GM23338 (cell line): ENCODE measurements at regions not wholly inside any gene's neighbourhood (a gene's known extent, or its start where the extent isn't known, plus 50 kb on each side); places are given as distances from the start of the nearest gene placed in this dataset.

Experiments used
- ATAC-seq: fragments of 200-7000 bp; cut with Tn5 transposase; 3 replicates; pipeline ENCODE4 v1.9.1; 2020
- DNase-seq: peaks from one replicate; pipeline ENCODE4 v3.0.0-alpha.2; 2015; ENCODE audit warnings: low spot score
- H2AFZ ChIP-seq: fragments of 200-600 bp; sonication (generic); 2 replicates; pipeline ENCODE4 v1.8.0; 2016; ENCODE audit warnings: antibody characterized with exemption, mild to moderate bottlenecking, moderate library complexity
- H3F3A ChIP-seq: fragments of 200-600 bp; sonication (generic); replicated peaks from 2 replicates; pipeline ENCODE4 v1.8.0; 2017; ENCODE audit warnings: antibody characterized with exemption, mixed run types, low read depth
- H3K27ac ChIP-seq: fragments of 200-600 bp; sonication (generic); 2 replicates; pipeline ENCODE4 v1.6.1; 2016; ENCODE audit warnings: low read depth
- H3K27me3 ChIP-seq: fragments of 200-600 bp; sonication (generic); 2 replicates; pipeline ENCODE4 v1.8.0; 2016; ENCODE audit warnings: mild to moderate bottlenecking, mixed run types, moderate library complexity; ENCODE audit not compliant: insufficient read depth
- H3K36me3 ChIP-seq: fragments of 200-600 bp; sonication (generic); 2 replicates; pipeline ENCODE4 v1.8.0; 2016; ENCODE audit warnings: mild to moderate bottlenecking; ENCODE audit not compliant: insufficient read depth
- H3K4me1 ChIP-seq: fragments of 200-600 bp; sonication (generic); 2 replicates; pipeline ENCODE4 v1.8.0; 2016; ENCODE audit warnings: mild to moderate bottlenecking, moderate library complexity; ENCODE audit not compliant: insufficient read depth
- H3K4me2 ChIP-seq: fragments of 200-600 bp; sonication (generic); 2 replicates; pipeline ENCODE4 v1.7.1; 2017; ENCODE audit warnings: mixed run types
- H3K4me3 ChIP-seq: fragments of 200-600 bp; sonication (generic); 2 replicates; pipeline ENCODE4 v1.6.1; 2016; ENCODE audit warnings: mixed run types
- H3K79me2 ChIP-seq: fragments of 200-600 bp; sonication (generic); replicated peaks from 2 replicates; pipeline ENCODE4 v1.8.0; 2017; ENCODE audit warnings: mild to moderate bottlenecking; ENCODE audit not compliant: insufficient read depth
- H3K9me2 ChIP-seq: fragments of 200-600 bp; sonication (generic); 2 replicates; pipeline ENCODE4 v1.8.0; 2017; ENCODE audit not compliant: insufficient read depth
- H4K20me1 ChIP-seq: fragments of 200-600 bp; sonication (generic); replicated peaks from 2 replicates; pipeline ENCODE4 v1.8.0; 2017; ENCODE audit warnings: mild to moderate bottlenecking; ENCODE audit not compliant: insufficient read depth
- H3K27ac Mint-ChIP-seq: 2 replicates; pipeline ENCODE4 v1.8.0; 2020; ENCODE audit warnings: inconsistent platforms, mild to moderate bottlenecking, moderate library complexity, mixed read lengths
- H3K27me3 Mint-ChIP-seq: 3 replicates; pipeline ENCODE4 v1.8.0; 2022; ENCODE audit warnings: low read depth, mild to moderate bottlenecking, moderate library complexity, mixed read lengths, inconsistent platforms; ENCODE audit not compliant: insufficient read depth, poor library complexity
- H3K36me3 Mint-ChIP-seq: 3 replicates; pipeline ENCODE4 v1.8.0; 2021; ENCODE audit warnings: low read depth, mild to moderate bottlenecking, inconsistent platforms, moderate library complexity, mixed read lengths
- H3K4me1 Mint-ChIP-seq: 3 replicates; pipeline ENCODE4 v1.8.0; 2020; ENCODE audit warnings: mild to moderate bottlenecking, inconsistent platforms, mixed read lengths
- H3K4me3 Mint-ChIP-seq: 3 replicates; pipeline ENCODE4 v1.8.0; 2021; ENCODE audit warnings: moderate library complexity, mild to moderate bottlenecking, inconsistent platforms, mixed read lengths
- H3K9me3 Mint-ChIP-seq: 3 replicates; pipeline ENCODE4 v1.8.0; 2020; ENCODE audit warnings: moderate library complexity, mild to moderate bottlenecking, inconsistent platforms, mixed read lengths
- EZH2 ChIP-seq: fragments of 200-600 bp; sonication (generic); IDR thresholded peaks from one replicate; pipeline ENCODE4 v1.8.0; 2017; ENCODE audit warnings: antibody characterized with exemption, mild to moderate bottlenecking, low read depth; ENCODE audit not compliant: unreplicated experiment
- EZH2phosphoT487 ChIP-seq: fragments of 200-600 bp; sonication (generic); IDR thresholded peaks from one replicate; pipeline ENCODE4 v1.8.1; 2018; ENCODE audit warnings: antibody characterized with exemption; ENCODE audit not compliant: unreplicated experiment
- JUNB ChIP-seq: IDR thresholded peaks from one replicate; pipeline ENCODE4 v1.6.1; 2016; ENCODE audit warnings: antibody characterized with exemption; ENCODE audit not compliant: unreplicated experiment
- NANOG ChIP-seq: IDR thresholded peaks from 2 replicates; pipeline ENCODE4 v1.6.1; 2016; ENCODE audit warnings: antibody characterized with exemption, borderline replicate concordance
- POLR2AphosphoS5 ChIP-seq: IDR thresholded peaks from 2 replicates; pipeline ENCODE4 v1.6.1; 2016; ENCODE audit warnings: antibody characterized with exemption, low read depth
- STAT1 ChIP-seq: IDR thresholded peaks from one replicate; pipeline ENCODE4 v1.6.1; 2016; ENCODE audit warnings: antibody characterized with exemption; ENCODE audit not compliant: unreplicated experiment
- ZNF114 ChIP-seq: fragments of 250-450 bp; sonication (Bioruptor Pico); IDR thresholded peaks from 2 replicates; pipeline ENCODE4 v1.5.0; 2020; ENCODE audit warnings: mild to moderate bottlenecking, moderate library complexity
- ZNF331 ChIP-seq: fragments of 250-450 bp; sonication (Bioruptor Pico); IDR thresholded peaks from 2 replicates; pipeline ENCODE4 v1.5.0; 2020; ENCODE audit warnings: low read depth, mild to moderate bottlenecking, moderate library complexity
- ZNF462 ChIP-seq: fragments of 250-450 bp; sonication (Bioruptor Pico); IDR thresholded peaks from 2 replicates; pipeline ENCODE4 v1.5.0; 2020; ENCODE audit warnings: mild to moderate bottlenecking, moderate library complexity
- TF ChIP-seq, protein P1 (sequence below): IDR thresholded peaks from one replicate; pipeline ENCODE4 v1.6.1; 2018; ENCODE audit warnings: antibody characterized with exemption; ENCODE audit not compliant: unreplicated experiment

- H3K36me3 Mint-ChIP-seq = no peaks in the 10 kb centered on the region
- H3K4me1 Mint-ChIP-seq = peaks cover 2% of the 10 kb centered on the region; the same call in 1 of the 3 replicates
- no peaks in the 10 kb centered on the region for H3K9me2 ChIP-seq
- H3K27ac Mint-ChIP-seq = no peak overlapping the region
- TF ChIP-seq EZH2 (no peak), NANOG (no peak), ZNF331 (CRISPR knock-in tag) (no peak), JUNB (no peak), EZH2phosphoT487 (no peak), ZNF114 (CRISPR knock-in tag) (no peak), ZNF462 (CRISPR knock-in tag) (no peak), POLR2AphosphoS5 (no peak), STAT1 (no peak)
- TF ChIP-seq, protein P1, sequence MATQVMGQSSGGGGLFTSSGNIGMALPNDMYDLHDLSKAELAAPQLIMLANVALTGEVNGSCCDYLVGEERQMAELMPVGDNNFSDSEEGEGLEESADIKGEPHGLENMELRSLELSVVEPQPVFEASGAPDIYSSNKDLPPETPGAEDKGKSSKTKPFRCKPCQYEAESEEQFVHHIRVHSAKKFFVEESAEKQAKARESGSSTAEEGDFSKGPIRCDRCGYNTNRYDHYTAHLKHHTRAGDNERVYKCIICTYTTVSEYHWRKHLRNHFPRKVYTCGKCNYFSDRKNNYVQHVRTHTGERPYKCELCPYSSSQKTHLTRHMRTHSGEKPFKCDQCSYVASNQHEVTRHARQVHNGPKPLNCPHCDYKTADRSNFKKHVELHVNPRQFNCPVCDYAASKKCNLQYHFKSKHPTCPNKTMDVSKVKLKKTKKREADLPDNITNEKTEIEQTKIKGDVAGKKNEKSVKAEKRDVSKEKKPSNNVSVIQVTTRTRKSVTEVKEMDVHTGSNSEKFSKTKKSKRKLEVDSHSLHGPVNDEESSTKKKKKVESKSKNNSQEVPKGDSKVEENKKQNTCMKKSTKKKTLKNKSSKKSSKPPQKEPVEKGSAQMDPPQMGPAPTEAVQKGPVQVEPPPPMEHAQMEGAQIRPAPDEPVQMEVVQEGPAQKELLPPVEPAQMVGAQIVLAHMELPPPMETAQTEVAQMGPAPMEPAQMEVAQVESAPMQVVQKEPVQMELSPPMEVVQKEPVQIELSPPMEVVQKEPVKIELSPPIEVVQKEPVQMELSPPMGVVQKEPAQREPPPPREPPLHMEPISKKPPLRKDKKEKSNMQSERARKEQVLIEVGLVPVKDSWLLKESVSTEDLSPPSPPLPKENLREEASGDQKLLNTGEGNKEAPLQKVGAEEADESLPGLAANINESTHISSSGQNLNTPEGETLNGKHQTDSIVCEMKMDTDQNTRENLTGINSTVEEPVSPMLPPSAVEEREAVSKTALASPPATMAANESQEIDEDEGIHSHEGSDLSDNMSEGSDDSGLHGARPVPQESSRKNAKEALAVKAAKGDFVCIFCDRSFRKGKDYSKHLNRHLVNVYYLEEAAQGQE = no peak
- H4K20me1 ChIP-seq = no peaks in the 10 kb centered on the region
- no peaks in the 10 kb centered on the region for H3K36me3 ChIP-seq
- no peaks in the 10 kb centered on the region for H3K9me3 Mint-ChIP-seq
- H3K4me1 ChIP-seq = no peaks in the 10 kb centered on the region
- no peak overlapping the region for H3K27ac ChIP-seq
- H3K27me3 Mint-ChIP-seq = peaks cover 2% of the 10 kb centered on the region
- no peak for DNase-seq
- no peak for ATAC-seq
- H2AFZ ChIP-seq = no peak overlapping the region
- H3K27me3 ChIP-seq = no peaks in the 10 kb centered on the region
- H3K4me2 ChIP-seq = no peak overlapping the region
- no peaks in the 10 kb centered on the region for H3F3A ChIP-seq
- H3K79me2 ChIP-seq = no peaks in the 10 kb centered on the region
- H3K4me3 Mint-ChIP-seq = no peak overlapping the region
- H3K4me3 ChIP-seq = no peak overlapping the region
Measured at GRCh38 chr1:14263671-14264070, 334.8 kb upstream of the KAZN start.
